SK-N-SH (cell line): ENCODE measurements at regions not wholly inside any gene's neighbourhood (a gene's known extent, or its start where the extent isn't known, plus 50 kb on each side); places are given as distances from the start of the nearest gene placed in this dataset.

ENCODE experiments used
- CTCF ChIA-PET: fragments of 300-600, 350-600 bp; formaldehyde crosslinking; extraction: SDS; loops from one replicate; lab custom pipeline; 2021; lab: Yijun Ruan, JAX
- POLR2A ChIA-PET: fragments of 350-600 bp; sonication (Branson Sonifier 250); formaldehyde crosslinking; extraction: SDS; loops from one replicate; lab custom pipeline; 2020; ENCODE audit warnings: antibody characterized with exemption, inconsistent platforms; lab: Yijun Ruan, JAX
- DNase-seq: peaks from one replicate; pipeline ENCODE4 v3.0.0; 2012
- H2AFZ ChIP-seq: fragments of 200-600 bp; sonication (generic); 2 replicates; pipeline ENCODE4 v1.8.1; 2016; ENCODE audit warnings: antibody characterized with exemption, mild to moderate bottlenecking, low read depth
- H3F3A ChIP-seq: fragments of 200-600 bp; sonication (generic); replicated peaks from 2 replicates; pipeline ENCODE3; 2016; ENCODE audit warnings: antibody characterized with exemption, mild to moderate bottlenecking; ENCODE audit not compliant: insufficient read depth
- H3K27ac ChIP-seq, 2 experiments: fragments of 200-500 bp in 1 of 2; fragments of 200-600 bp in 1 of 2; sonication (Bioruptor generic) in 1 of 2; sonication (generic), shearing (Covaris generic) in 1 of 2; 2 replicates each; pipeline versions ENCODE4 v1.5.1 to v1.6.1; 2014 to 2016; ENCODE audit warnings: low read depth in 2 of 2, inconsistent platforms in 1 of 2, low read length in 1 of 2, mild to moderate bottlenecking in 1 of 2, mixed read lengths in 1 of 2
- H3K27me3 ChIP-seq: fragments of 200-600 bp; sonication (generic), shearing (Covaris generic); 2 replicates; pipeline ENCODE4 v1.6.1; 2016; ENCODE audit warnings: mixed run types; ENCODE audit not compliant: insufficient read depth
- H3K36me3 ChIP-seq, 2 experiments: fragments of 200-500 bp in 1 of 2; fragments of 200-600 bp in 1 of 2; sonication (Bioruptor generic) in 1 of 2; sonication (generic) in 1 of 2; replicated peaks in 1 of 2; 2 replicates each; pipeline versions ENCODE3 to v1.5.1; 2014 to 2016; ENCODE audit warnings: low read length in 1 of 2, mild to moderate bottlenecking in 1 of 2; ENCODE audit not compliant: insufficient read depth in 2 of 2, control insufficient read depth in 1 of 2
- H3K4me1 ChIP-seq, 2 experiments: fragments of 200-500 bp in 1 of 2; fragments of 200-600 bp in 1 of 2; sonication (Bioruptor generic) in 1 of 2; sonication (generic), shearing (Covaris generic) in 1 of 2; 2 replicates each; pipeline versions ENCODE4 v1.5.1 to v1.6.1; 2014 to 2016; ENCODE audit warnings: low read depth in 1 of 2, low read length in 1 of 2, mixed run types in 1 of 2; ENCODE audit not compliant: insufficient read depth in 2 of 2, control insufficient read depth in 1 of 2
- H3K4me2 ChIP-seq: fragments of 200-600 bp; sonication (generic), shearing (Covaris generic); 2 replicates; pipeline ENCODE4 v1.6.1; 2017; ENCODE audit warnings: mixed run types
- H3K4me3 ChIP-seq, 2 experiments: fragments of 200-500 bp in 1 of 2; fragments of 200-600 bp in 1 of 2; sonication (Bioruptor generic) in 1 of 2; sonication (generic), shearing (Covaris generic) in 1 of 2; 2 replicates each; pipeline versions ENCODE4 v1.5.1 to v1.8.1; 2014 to 2016; ENCODE audit warnings: low read depth in 2 of 2, inconsistent platforms in 1 of 2, low read length in 1 of 2, mild to moderate bottlenecking in 1 of 2, mixed read lengths in 1 of 2, moderate library complexity in 1 of 2
- H3K79me2 ChIP-seq: fragments of 200-600 bp; sonication (generic); 2 replicates; pipeline ENCODE4 v1.8.1; 2017; ENCODE audit warnings: mild to moderate bottlenecking; ENCODE audit not compliant: insufficient read depth
- H3K9ac ChIP-seq: fragments of 200-600 bp; sonication (generic); 2 replicates; pipeline ENCODE4 v1.6.1; 2017; ENCODE audit warnings: mixed run types
- H3K9me2 ChIP-seq: fragments of 200-600 bp; sonication (generic); 2 replicates; pipeline ENCODE4 v1.6.1; 2017; ENCODE audit warnings: mixed run types
- H3K9me3 ChIP-seq: fragments of 200-600 bp; sonication (generic); 2 replicates; pipeline ENCODE4 v1.6.1; 2017; ENCODE audit warnings: mixed run types, mild to moderate bottlenecking, moderate library complexity
- H4K20me1 ChIP-seq: fragments of 200-600 bp; sonication (generic); 2 replicates; pipeline ENCODE4 v1.6.1; 2017; ENCODE audit warnings: mild to moderate bottlenecking, mixed run types; ENCODE audit not compliant: insufficient read depth
- ELF1 ChIP-seq: IDR thresholded peaks from 2 replicates; pipeline ENCODE4 v1.4.0; 2012
- EZH2phosphoT487 ChIP-seq: fragments of 200-600 bp; sonication (generic); IDR thresholded peaks from 2 replicates; pipeline ENCODE4 v1.6.1; 2017; ENCODE audit warnings: low read depth, mixed run types, mild to moderate bottlenecking, antibody characterized with exemption, moderate library complexity, borderline replicate concordance
- FOXJ3 ChIP-seq: sonication (generic); formaldehyde crosslinking; IDR thresholded peaks from 2 replicates; pipeline ENCODE4 v1.5.1; 2020; ENCODE audit warnings: mild to moderate bottlenecking, missing genetic modification reagents
- FOXM1 ChIP-seq: IDR thresholded peaks from 2 replicates; pipeline ENCODE4 v1.4.0; 2012; ENCODE audit warnings: low read depth, mild to moderate bottlenecking
- GABPA ChIP-seq: IDR thresholded peaks from 2 replicates; pipeline ENCODE4 v1.4.0; 2012; ENCODE audit warnings: low read depth, mild to moderate bottlenecking
- GATA2 ChIP-seq: sonication (generic); formaldehyde crosslinking; IDR thresholded peaks from 2 replicates; pipeline ENCODE4 v1.5.0; 2020; ENCODE audit warnings: mild to moderate bottlenecking, missing genetic modification reagents
- JUND ChIP-seq: IDR thresholded peaks from 2 replicates; pipeline ENCODE4 v1.4.0; 2012
- MAX ChIP-seq: IDR thresholded peaks from 2 replicates; pipeline ENCODE4 v1.4.0; 2012; ENCODE audit warnings: low read depth
- MEF2A ChIP-seq: IDR thresholded peaks from 2 replicates; pipeline ENCODE4 v1.4.0; 2012; ENCODE audit warnings: low read depth, borderline replicate concordance
- MXI1 ChIP-seq: IDR thresholded peaks from 2 replicates; pipeline ENCODE4 v1.6.1; 2012; ENCODE audit warnings: mild to moderate bottlenecking, low read depth, low read length, improper control_type of control experiment
- POLR2AphosphoS5 ChIP-seq: IDR thresholded peaks from 2 replicates; pipeline ENCODE4 v1.6.1; 2012; ENCODE audit warnings: low read depth, low read length
- RAD21 ChIP-seq: IDR thresholded peaks from 2 replicates; pipeline ENCODE4 v1.6.1; 2012; ENCODE audit warnings: mild to moderate bottlenecking, low read length
- RCOR1 ChIP-seq: fragments of 150-350 bp; IDR thresholded peaks from 2 replicates; pipeline ENCODE4 v1.6.1; 2017; ENCODE audit warnings: antibody characterized with exemption, low read length
- RXRA ChIP-seq: IDR thresholded peaks from 2 replicates; pipeline ENCODE4 v1.4.0; 2012; ENCODE audit warnings: low read depth, mild to moderate bottlenecking, borderline replicate concordance
- SMC3 ChIP-seq: IDR thresholded peaks from 2 replicates; pipeline ENCODE4 v1.6.1; 2012; ENCODE audit warnings: low read depth, low read length, improper control_type of control experiment
- TAF1 ChIP-seq: IDR thresholded peaks from 2 replicates; pipeline ENCODE4 v1.6.1; 2012; ENCODE audit warnings: low read depth, mild to moderate bottlenecking, low read length, moderate library complexity, borderline replicate concordance
- TCF12 ChIP-seq: IDR thresholded peaks from 2 replicates; pipeline ENCODE4 v1.4.0; 2012
- TEAD4 ChIP-seq: IDR thresholded peaks from 2 replicates; pipeline ENCODE4 v1.4.0; 2012; ENCODE audit warnings: mild to moderate bottlenecking, borderline replicate concordance; ENCODE audit not compliant: insufficient read depth
- YY1 ChIP-seq: IDR thresholded peaks from 2 replicates; pipeline ENCODE4 v1.4.0; 2012; ENCODE audit warnings: low read depth, mild to moderate bottlenecking
- WGBS: methylation state at CpG from one replicate; pipeline ENCODE4 v1.1.6; 2017; ENCODE audit warnings: low lambda C conversion rate; 5-methylcytosine and 5-hydroxymethylcytosine counted together
- TF ChIP-seq, protein P1 (sequence below): IDR thresholded peaks from 2 replicates; pipeline ENCODE4 v1.4.0; 2012; ENCODE audit warnings: low read depth, borderline replicate concordance
- TF ChIP-seq, protein P2 (sequence below): IDR thresholded peaks from 2 replicates; pipeline ENCODE4; 2012
- TF ChIP-seq, protein P3 (sequence below): IDR thresholded peaks from 2 replicates; pipeline ENCODE4 v1.6.1; 2012; ENCODE audit warnings: mild to moderate bottlenecking, low read depth, low read length, moderate library complexity

- TF ChIP-seq ELF1 (no peak), RCOR1 (no peak), POLR2AphosphoS5 (no peak)
- TF ChIP-seq, all 33 proteins: peak for 0
Observed at GRCh38 chr9:20205821-20206220, 416.5 kb downstream of the MLLT3 start (continued).

DNA sequence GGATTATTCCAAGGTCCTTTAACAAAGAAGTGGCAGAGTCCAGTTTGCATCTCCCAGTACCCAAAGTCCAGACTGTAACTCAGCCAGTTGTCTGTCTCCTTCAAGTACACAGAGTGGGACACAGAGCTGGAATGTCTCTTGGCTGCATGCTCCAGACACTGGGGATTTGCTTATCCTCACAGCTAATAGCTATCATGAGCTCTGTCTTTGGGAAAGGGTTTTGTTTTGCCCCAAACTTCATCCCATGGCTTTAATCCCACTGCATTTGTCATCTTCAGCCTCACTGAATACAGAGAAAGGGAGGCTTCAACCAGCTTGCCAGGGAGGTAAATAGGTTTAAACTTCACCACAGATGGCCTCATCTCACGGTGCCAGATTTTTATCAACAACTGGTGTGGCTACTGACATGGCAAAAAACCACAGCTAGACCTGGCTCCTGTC is 412.2 kb upstream of the SLC24A2 start:
- no peak overlapping the region for H3K4me3 ChIP-seq
- 0% methylated on average over 1 of the region's 1 CpG for WGBS
- ChIA-PET POLR2A (no interaction called here), CTCF (interaction anchor here (1.0 to 1.3 kb wide), 2 partner anchors 10 to 11 kb away, joined by 3 to 5 read pairs; no protein-coding TSS in a partner anchor)
- H3K9me3 ChIP-seq, result no peaks in the 10 kb centered on the region
- no peaks in the 10 kb centered on the region for H4K20me1 ChIP-seq
- no peaks in the 10 kb centered on the region for H3K79me2 ChIP-seq
- peak; percentile 10 for DNase-seq
- no peaks in the 10 kb centered on the region for H3K36me3 ChIP-seq
- H3K27me3 ChIP-seq, result no peaks in the 10 kb centered on the region
- no peaks in the 10 kb centered on the region for H3K9me2 ChIP-seq
- H3K27ac ChIP-seq, result no peak overlapping the region
- H3K4me1 ChIP-seq, result peaks cover 0 to 5% of the 10 kb centered on the region in 2 experiments; a peak in 1 of 4 replicates
- H2AFZ ChIP-seq, result no peak overlapping the region
- TF ChIP-seq, protein P1, sequence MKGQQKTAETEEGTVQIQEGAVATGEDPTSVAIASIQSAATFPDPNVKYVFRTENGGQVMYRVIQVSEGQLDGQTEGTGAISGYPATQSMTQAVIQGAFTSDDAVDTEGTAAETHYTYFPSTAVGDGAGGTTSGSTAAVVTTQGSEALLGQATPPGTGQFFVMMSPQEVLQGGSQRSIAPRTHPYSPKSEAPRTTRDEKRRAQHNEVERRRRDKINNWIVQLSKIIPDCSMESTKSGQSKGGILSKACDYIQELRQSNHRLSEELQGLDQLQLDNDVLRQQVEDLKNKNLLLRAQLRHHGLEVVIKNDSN, result no peak
- TF ChIP-seq GATA2 (CRISPR knock-in tag), result 0 out of 2 replicates have a peak, but pooled peaks have one; percentile 23
- no peak for TF ChIP-seq TEAD4
- no peak for TF ChIP-seq POLR2AphosphoS5
- H3K9ac ChIP-seq, result no peak overlapping the region
- H3F3A ChIP-seq, result no peaks in the 10 kb centered on the region
- no peak overlapping the region for H3K4me2 ChIP-seq

GRCh38 chr9:20200581-20200980 is 411.7 kb upstream of the SLC24A2 start:
- peaks cover 0 to 5% of the 10 kb centered on the region in 2 experiments; a peak in 1 of 4 replicates for H3K4me1 ChIP-seq
- H3K4me2 ChIP-seq, result no peak overlapping the region
- no peaks in the 10 kb centered on the region for H3F3A ChIP-seq
- 17% methylated on average over 2 of the region's 2 CpGs for WGBS
- no peaks in the 10 kb centered on the region for H4K20me1 ChIP-seq
- no peak overlapping the region for H3K9ac ChIP-seq
- no peaks in the 10 kb centered on the region for H3K36me3 ChIP-seq
- no peaks in the 10 kb centered on the region for H3K79me2 ChIP-seq
- H2AFZ ChIP-seq, result no peak overlapping the region
- DNase-seq, result no peak
- CTCF ChIA-PET, result interaction anchor here (1.0 to 1.3 kb wide), 2 partner anchors 10 to 11 kb away, joined by 3 to 5 read pairs; no protein-coding TSS in a partner anchor
- H3K27ac ChIP-seq, result no peak overlapping the region
- 0 out of 2 replicates have a peak, but pooled peaks cover 1% of the 10 kb centered on the region for H3K9me3 ChIP-seq
- no peaks in the 10 kb centered on the region for H3K27me3 ChIP-seq
- POLR2A ChIA-PET, result no interaction called here
- no peaks in the 10 kb centered on the region for H3K9me2 ChIP-seq
- no peak overlapping the region for H3K4me3 ChIP-seq
- TF ChIP-seq FOXJ3 (no peak), TCF12 (no peak), GABPA (no peak), JUND (no peak), ELF1 (no peak), MAX (no peak), MEF2A (no peak), RAD21 (no peak), SMC3 (no peak), YY1 (no peak), TAF1 (no peak), FOXM1 (no peak), RXRA (no peak), EZH2phosphoT487 (no peak), MXI1 (no peak)
- TF ChIP-seq, protein P2, sequence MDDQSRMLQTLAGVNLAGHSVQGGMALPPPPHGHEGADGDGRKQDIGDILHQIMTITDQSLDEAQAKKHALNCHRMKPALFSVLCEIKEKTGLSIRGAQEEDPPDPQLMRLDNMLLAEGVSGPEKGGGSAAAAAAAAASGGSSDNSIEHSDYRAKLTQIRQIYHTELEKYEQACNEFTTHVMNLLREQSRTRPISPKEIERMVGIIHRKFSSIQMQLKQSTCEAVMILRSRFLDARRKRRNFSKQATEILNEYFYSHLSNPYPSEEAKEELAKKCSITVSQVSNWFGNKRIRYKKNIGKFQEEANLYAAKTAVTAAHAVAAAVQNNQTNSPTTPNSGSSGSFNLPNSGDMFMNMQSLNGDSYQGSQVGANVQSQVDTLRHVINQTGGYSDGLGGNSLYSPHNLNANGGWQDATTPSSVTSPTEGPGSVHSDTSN, result no peak
- TF ChIP-seq, protein P1, result no peak
- TF ChIP-seq, protein P3, sequence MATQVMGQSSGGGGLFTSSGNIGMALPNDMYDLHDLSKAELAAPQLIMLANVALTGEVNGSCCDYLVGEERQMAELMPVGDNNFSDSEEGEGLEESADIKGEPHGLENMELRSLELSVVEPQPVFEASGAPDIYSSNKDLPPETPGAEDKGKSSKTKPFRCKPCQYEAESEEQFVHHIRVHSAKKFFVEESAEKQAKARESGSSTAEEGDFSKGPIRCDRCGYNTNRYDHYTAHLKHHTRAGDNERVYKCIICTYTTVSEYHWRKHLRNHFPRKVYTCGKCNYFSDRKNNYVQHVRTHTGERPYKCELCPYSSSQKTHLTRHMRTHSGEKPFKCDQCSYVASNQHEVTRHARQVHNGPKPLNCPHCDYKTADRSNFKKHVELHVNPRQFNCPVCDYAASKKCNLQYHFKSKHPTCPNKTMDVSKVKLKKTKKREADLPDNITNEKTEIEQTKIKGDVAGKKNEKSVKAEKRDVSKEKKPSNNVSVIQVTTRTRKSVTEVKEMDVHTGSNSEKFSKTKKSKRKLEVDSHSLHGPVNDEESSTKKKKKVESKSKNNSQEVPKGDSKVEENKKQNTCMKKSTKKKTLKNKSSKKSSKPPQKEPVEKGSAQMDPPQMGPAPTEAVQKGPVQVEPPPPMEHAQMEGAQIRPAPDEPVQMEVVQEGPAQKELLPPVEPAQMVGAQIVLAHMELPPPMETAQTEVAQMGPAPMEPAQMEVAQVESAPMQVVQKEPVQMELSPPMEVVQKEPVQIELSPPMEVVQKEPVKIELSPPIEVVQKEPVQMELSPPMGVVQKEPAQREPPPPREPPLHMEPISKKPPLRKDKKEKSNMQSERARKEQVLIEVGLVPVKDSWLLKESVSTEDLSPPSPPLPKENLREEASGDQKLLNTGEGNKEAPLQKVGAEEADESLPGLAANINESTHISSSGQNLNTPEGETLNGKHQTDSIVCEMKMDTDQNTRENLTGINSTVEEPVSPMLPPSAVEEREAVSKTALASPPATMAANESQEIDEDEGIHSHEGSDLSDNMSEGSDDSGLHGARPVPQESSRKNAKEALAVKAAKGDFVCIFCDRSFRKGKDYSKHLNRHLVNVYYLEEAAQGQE, result no peak
